SK-N-SH (cell line): ENCODE measurements at regions not wholly inside any gene's neighbourhood (a gene's known extent, or its start where the extent isn't known, plus 50 kb on each side); places are given as distances from the start of the nearest gene placed in this dataset.

Source experiments
- CHD2 ChIP-seq: fragments of 150-350 bp; IDR thresholded peaks from 2 replicates; pipeline ENCODE4 v1.6.1; 2018; ENCODE audit warnings: low read length; ENCODE audit not compliant: partially characterized antibody
- EZH2phosphoT487 ChIP-seq: fragments of 200-600 bp; sonication (generic); IDR thresholded peaks from 2 replicates; pipeline ENCODE4 v1.6.1; 2017; ENCODE audit warnings: low read depth, mixed run types, mild to moderate bottlenecking, antibody characterized with exemption, moderate library complexity, borderline replicate concordance
- FOXJ3 ChIP-seq: sonication (generic); formaldehyde crosslinking; IDR thresholded peaks from 2 replicates; pipeline ENCODE4 v1.5.1; 2020; ENCODE audit warnings: mild to moderate bottlenecking, missing genetic modification reagents
- FOXM1 ChIP-seq: IDR thresholded peaks from 2 replicates; pipeline ENCODE4 v1.4.0; 2012; ENCODE audit warnings: low read depth, mild to moderate bottlenecking
- POLR2AphosphoS5 ChIP-seq: IDR thresholded peaks from 2 replicates; pipeline ENCODE4 v1.6.1; 2012; ENCODE audit warnings: low read depth, low read length
- RAD21 ChIP-seq: IDR thresholded peaks from 2 replicates; pipeline ENCODE4 v1.6.1; 2012; ENCODE audit warnings: mild to moderate bottlenecking, low read length
- RCOR1 ChIP-seq: fragments of 150-350 bp; IDR thresholded peaks from 2 replicates; pipeline ENCODE4 v1.6.1; 2017; ENCODE audit warnings: antibody characterized with exemption, low read length
- TAF1 ChIP-seq: IDR thresholded peaks from 2 replicates; pipeline ENCODE4 v1.6.1; 2012; ENCODE audit warnings: low read depth, mild to moderate bottlenecking, low read length, moderate library complexity, borderline replicate concordance
- TEAD4 ChIP-seq: IDR thresholded peaks from 2 replicates; pipeline ENCODE4 v1.4.0; 2012; ENCODE audit warnings: mild to moderate bottlenecking, borderline replicate concordance; ENCODE audit not compliant: insufficient read depth
- TF ChIP-seq, protein P1 (sequence below): fragments of 200-600 bp; sonication (generic); IDR thresholded peaks from 2 replicates; pipeline ENCODE4 v1.6.1; 2017; ENCODE audit warnings: antibody characterized with exemption, mild to moderate bottlenecking, moderate library complexity
- TF ChIP-seq, protein P2 (sequence below): fragments of 150-350 bp; IDR thresholded peaks from 2 replicates; pipeline ENCODE4 v1.6.1; 2017; ENCODE audit warnings: antibody characterized with exemption, low read length, low read depth, borderline replicate concordance
- TF ChIP-seq, protein P3 (sequence below): IDR thresholded peaks from 2 replicates; pipeline ENCODE4 v1.6.1; 2012; ENCODE audit warnings: mild to moderate bottlenecking, low read depth, low read length, moderate library complexity

DNA sequence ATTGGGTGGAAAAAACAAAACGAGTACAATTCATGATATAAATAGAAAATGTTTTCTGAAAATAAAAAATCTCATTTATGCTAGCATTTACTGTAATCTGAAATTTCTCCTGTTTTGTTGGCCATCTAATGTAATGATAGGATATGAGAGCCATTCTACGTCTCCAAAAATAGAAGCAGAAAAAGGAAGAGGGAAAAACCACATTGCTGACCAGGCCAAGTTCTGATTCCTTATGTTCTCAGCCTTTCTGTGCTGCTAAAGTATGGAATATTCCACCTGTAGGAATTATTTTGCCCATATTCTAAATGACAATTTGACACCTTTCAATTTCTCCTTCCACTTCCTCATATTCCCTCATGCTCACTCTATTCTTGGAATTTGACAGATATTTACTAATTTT lies 110.2 kb downstream of the TBXT start:
- TF ChIP-seq, protein P1, sequence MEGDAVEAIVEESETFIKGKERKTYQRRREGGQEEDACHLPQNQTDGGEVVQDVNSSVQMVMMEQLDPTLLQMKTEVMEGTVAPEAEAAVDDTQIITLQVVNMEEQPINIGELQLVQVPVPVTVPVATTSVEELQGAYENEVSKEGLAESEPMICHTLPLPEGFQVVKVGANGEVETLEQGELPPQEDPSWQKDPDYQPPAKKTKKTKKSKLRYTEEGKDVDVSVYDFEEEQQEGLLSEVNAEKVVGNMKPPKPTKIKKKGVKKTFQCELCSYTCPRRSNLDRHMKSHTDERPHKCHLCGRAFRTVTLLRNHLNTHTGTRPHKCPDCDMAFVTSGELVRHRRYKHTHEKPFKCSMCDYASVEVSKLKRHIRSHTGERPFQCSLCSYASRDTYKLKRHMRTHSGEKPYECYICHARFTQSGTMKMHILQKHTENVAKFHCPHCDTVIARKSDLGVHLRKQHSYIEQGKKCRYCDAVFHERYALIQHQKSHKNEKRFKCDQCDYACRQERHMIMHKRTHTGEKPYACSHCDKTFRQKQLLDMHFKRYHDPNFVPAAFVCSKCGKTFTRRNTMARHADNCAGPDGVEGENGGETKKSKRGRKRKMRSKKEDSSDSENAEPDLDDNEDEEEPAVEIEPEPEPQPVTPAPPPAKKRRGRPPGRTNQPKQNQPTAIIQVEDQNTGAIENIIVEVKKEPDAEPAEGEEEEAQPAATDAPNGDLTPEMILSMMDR: no peak
- TF ChIP-seq POLR2AphosphoS5: no peak
- TF ChIP-seq, protein P2, sequence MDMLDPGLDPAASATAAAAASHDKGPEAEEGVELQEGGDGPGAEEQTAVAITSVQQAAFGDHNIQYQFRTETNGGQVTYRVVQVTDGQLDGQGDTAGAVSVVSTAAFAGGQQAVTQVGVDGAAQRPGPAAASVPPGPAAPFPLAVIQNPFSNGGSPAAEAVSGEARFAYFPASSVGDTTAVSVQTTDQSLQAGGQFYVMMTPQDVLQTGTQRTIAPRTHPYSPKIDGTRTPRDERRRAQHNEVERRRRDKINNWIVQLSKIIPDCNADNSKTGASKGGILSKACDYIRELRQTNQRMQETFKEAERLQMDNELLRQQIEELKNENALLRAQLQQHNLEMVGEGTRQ: no peak
- TF ChIP-seq, protein P3, sequence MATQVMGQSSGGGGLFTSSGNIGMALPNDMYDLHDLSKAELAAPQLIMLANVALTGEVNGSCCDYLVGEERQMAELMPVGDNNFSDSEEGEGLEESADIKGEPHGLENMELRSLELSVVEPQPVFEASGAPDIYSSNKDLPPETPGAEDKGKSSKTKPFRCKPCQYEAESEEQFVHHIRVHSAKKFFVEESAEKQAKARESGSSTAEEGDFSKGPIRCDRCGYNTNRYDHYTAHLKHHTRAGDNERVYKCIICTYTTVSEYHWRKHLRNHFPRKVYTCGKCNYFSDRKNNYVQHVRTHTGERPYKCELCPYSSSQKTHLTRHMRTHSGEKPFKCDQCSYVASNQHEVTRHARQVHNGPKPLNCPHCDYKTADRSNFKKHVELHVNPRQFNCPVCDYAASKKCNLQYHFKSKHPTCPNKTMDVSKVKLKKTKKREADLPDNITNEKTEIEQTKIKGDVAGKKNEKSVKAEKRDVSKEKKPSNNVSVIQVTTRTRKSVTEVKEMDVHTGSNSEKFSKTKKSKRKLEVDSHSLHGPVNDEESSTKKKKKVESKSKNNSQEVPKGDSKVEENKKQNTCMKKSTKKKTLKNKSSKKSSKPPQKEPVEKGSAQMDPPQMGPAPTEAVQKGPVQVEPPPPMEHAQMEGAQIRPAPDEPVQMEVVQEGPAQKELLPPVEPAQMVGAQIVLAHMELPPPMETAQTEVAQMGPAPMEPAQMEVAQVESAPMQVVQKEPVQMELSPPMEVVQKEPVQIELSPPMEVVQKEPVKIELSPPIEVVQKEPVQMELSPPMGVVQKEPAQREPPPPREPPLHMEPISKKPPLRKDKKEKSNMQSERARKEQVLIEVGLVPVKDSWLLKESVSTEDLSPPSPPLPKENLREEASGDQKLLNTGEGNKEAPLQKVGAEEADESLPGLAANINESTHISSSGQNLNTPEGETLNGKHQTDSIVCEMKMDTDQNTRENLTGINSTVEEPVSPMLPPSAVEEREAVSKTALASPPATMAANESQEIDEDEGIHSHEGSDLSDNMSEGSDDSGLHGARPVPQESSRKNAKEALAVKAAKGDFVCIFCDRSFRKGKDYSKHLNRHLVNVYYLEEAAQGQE: no peak
- no peak for TF ChIP-seq RCOR1
- TF ChIP-seq TEAD4: no peak
- TF ChIP-seq EZH2phosphoT487: no peak
- TF ChIP-seq FOXJ3 (CRISPR knock-in tag): no peak
- no peak for TF ChIP-seq TAF1
- no peak for TF ChIP-seq CHD2
- TF ChIP-seq FOXM1: no peak
- TF ChIP-seq RAD21: no peak
